ENCODE measurements at regions not wholly inside any gene's neighbourhood (a gene's known extent, or its start where the extent isn't known, plus 50 kb on each side); places are given as distances from the start of the nearest gene placed in this dataset.

DNA sequence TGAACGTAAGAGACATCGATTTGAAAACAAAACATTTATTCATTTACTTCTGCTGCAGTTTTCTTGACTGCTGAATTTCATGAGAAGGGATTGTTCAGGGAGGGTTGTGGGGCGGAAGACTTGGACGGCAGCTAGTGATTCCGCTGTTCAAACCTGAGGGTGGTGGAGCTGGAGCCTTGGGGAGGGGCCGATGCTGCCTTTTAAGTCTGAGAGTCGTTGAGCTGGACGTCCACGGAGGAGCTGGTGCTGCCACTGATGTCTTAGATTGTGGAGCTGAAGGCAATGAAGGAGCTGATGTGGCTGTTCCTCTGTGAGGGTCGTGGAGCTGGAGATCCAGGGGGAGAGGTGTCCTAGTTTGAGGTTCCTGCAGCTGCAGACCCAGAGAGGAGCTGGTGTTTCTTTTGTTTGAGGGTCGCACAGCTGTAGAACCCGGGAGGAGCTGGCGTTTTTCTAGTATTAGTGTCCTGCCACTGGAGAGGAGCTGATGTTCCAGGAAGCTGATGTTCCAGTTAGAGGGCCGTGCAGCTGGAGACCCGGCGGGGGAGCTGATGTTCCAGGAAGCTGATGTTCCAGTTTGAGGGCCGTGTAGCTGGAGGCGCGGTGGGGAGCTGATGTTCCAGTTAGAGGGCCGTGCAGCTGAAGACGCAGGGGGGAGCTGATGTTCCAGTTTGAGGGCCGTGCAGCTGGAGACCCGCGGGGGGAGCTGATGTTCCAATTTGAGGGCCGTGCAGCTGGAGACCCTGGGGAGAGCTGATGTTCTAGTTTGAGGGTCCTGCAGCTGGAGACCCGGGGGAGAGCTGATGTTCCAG, 150.9 kb downstream of the RTP5 start:
- TF ChIP-seq, protein P1, sequence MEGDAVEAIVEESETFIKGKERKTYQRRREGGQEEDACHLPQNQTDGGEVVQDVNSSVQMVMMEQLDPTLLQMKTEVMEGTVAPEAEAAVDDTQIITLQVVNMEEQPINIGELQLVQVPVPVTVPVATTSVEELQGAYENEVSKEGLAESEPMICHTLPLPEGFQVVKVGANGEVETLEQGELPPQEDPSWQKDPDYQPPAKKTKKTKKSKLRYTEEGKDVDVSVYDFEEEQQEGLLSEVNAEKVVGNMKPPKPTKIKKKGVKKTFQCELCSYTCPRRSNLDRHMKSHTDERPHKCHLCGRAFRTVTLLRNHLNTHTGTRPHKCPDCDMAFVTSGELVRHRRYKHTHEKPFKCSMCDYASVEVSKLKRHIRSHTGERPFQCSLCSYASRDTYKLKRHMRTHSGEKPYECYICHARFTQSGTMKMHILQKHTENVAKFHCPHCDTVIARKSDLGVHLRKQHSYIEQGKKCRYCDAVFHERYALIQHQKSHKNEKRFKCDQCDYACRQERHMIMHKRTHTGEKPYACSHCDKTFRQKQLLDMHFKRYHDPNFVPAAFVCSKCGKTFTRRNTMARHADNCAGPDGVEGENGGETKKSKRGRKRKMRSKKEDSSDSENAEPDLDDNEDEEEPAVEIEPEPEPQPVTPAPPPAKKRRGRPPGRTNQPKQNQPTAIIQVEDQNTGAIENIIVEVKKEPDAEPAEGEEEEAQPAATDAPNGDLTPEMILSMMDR (IDR thresholded peaks at IDR 0.05): no peak
- no peak for TF ChIP-seq POLR2AphosphoS5 (IDR thresholded peaks at IDR 0.05)

Measured in gastroesophageal sphincter (tissue), 3 donors.